ENCODE measurements at regions not wholly inside any gene's neighbourhood (a gene's known extent, or its start where the extent isn't known, plus 50 kb on each side); places are given as distances from the start of the nearest gene placed in this dataset.
"Not testable (repeated sequence)": the region's sequence is repeated elsewhere in the genome, so short reads cannot be mapped to it uniquely, and the experiment has no call there.

- no peak for DNase-seq
Observed at GRCh38 chrX:87961471-87961870, 443.9 kb downstream of the KLHL4 start.

GRCh38 chrX:87968118-87968517 is 450.5 kb downstream of the KLHL4 start:
- no peak for DNase-seq

- not testable (repeated sequence) for DNase-seq
Observed at GRCh38 chrX:87972121-87972520, 454.5 kb downstream of the KLHL4 start.

GRCh38 chrX:87975365-87975764 is 457.8 kb downstream of the KLHL4 start:
- no peak for DNase-seq

- DNase-seq = not testable (repeated sequence)
Observed at GRCh38 chrX:88007873-88008272, 490.3 kb downstream of the KLHL4 start.

- no peak for DNase-seq
Observed at GRCh38 chrX:88024022-88024421, 506.4 kb downstream of the KLHL4 start.

GRCh38 chrX:88072339-88073030 is 554.9 kb downstream of the KLHL4 start:
- no peak for DNase-seq

- DNase-seq = no peak
Observed at GRCh38 chrX:88101968-88102367, 584.4 kb downstream of the KLHL4 start.

- no peak for DNase-seq
Observed at GRCh38 chrX:88135735-88136134, 611.3 kb upstream of the CPXCR1 start.

GRCh38 chrX:88136328-88136727 is 610.7 kb upstream of the CPXCR1 start:
- DNase-seq = no peak

- DNase-seq = no peak
Observed at GRCh38 chrX:88146577-88146976, 600.4 kb upstream of the CPXCR1 start.

- no peak for DNase-seq
Observed at GRCh38 chrX:88170553-88170952, 576.5 kb upstream of the CPXCR1 start.

- DNase-seq = not testable (repeated sequence)
Observed at GRCh38 chrX:88173932-88174440, 573.0 kb upstream of the CPXCR1 start.

GRCh38 chrX:88202149-88202548 is 544.9 kb upstream of the CPXCR1 start:
- DNase-seq = no peak

GRCh38 chrX:88244066-88244465 is 503.0 kb upstream of the CPXCR1 start:
- no peak for DNase-seq

- DNase-seq = no peak
Observed at GRCh38 chrX:88284844-88285243, 462.2 kb upstream of the CPXCR1 start.

GRCh38 chrX:88313972-88314371 is 433.1 kb upstream of the CPXCR1 start:
- DNase-seq = not testable (repeated sequence)

- no peak for DNase-seq
Observed at GRCh38 chrX:88325634-88326033, 421.4 kb upstream of the CPXCR1 start.

GRCh38 chrX:88355252-88355651 is 391.8 kb upstream of the CPXCR1 start:
- DNase-seq = no peak

GRCh38 chrX:88366314-88366713 is 380.7 kb upstream of the CPXCR1 start:
- DNase-seq = no peak

GRCh38 chrX:88378406-88378805 is 368.6 kb upstream of the CPXCR1 start:
- no peak for DNase-seq

- DNase-seq = no peak
Observed at GRCh38 chrX:88397551-88397950, 349.5 kb upstream of the CPXCR1 start.

- DNase-seq = no peak
Observed at GRCh38 chrX:88416002-88416401, 331.0 kb upstream of the CPXCR1 start.

GRCh38 chrX:88416965-88417364 is 330.1 kb upstream of the CPXCR1 start:
- no peak for DNase-seq

- DNase-seq = no peak
Observed at GRCh38 chrX:88424071-88424470, 323.0 kb upstream of the CPXCR1 start.
